Fibroblast of lung (primary cell): ENCODE measurements at regions not wholly inside any gene's neighbourhood (a gene's known extent, or its start where the extent isn't known, plus 50 kb on each side); places are given as distances from the start of the nearest gene placed in this dataset.

ENCODE experiments used
- EZH2 ChIP-seq: IDR thresholded peaks from 2 replicates; pipeline ENCODE4 v1.5.1; 2012; ENCODE audit warnings: low read length, control low read depth, mild to moderate bottlenecking; ENCODE audit errors: missing control alignments
- TF ChIP-seq, protein P1 (sequence below), 2 donors: IDR thresholded peaks in 1 of 2; conservative IDR thresholded peaks in 1 of 2; 1 replicate in 1 of 2; 2 replicates in 1 of 2; pipeline ENCODE4 v1.5.1; 2011 to 2012; ENCODE audit warnings: low read length in 2 of 2, control low read depth in 1 of 2, inconsistent platforms in 1 of 2, low read depth in 1 of 2, mild to moderate bottlenecking in 1 of 2

DNA sequence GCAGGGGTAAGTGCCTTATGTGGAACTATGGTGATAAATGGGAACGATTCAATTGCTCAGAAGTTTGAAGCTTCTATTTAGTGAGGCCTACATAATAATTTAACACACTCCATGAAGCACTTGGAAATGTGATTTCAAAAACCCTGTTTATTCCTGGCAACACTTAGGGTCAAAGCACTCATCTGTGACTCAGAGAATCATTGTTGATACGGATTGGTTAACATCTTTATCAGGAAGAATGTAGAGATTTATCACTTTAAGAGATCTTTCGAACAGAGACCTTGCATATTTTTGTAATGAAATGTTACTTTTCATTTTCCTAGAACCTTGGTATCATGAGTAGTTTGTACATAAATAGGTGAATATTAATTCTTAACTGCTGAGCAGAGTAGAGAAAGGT lies 269.1 kb upstream of the SLIT2 start:
- TF ChIP-seq, protein P1, sequence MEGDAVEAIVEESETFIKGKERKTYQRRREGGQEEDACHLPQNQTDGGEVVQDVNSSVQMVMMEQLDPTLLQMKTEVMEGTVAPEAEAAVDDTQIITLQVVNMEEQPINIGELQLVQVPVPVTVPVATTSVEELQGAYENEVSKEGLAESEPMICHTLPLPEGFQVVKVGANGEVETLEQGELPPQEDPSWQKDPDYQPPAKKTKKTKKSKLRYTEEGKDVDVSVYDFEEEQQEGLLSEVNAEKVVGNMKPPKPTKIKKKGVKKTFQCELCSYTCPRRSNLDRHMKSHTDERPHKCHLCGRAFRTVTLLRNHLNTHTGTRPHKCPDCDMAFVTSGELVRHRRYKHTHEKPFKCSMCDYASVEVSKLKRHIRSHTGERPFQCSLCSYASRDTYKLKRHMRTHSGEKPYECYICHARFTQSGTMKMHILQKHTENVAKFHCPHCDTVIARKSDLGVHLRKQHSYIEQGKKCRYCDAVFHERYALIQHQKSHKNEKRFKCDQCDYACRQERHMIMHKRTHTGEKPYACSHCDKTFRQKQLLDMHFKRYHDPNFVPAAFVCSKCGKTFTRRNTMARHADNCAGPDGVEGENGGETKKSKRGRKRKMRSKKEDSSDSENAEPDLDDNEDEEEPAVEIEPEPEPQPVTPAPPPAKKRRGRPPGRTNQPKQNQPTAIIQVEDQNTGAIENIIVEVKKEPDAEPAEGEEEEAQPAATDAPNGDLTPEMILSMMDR (conservative IDR thresholded peaks at IDR 0.05 in 1 of 2, IDR thresholded peaks at IDR 0.05 in 1 of 2; ENCODE audit: low read depth in 1 of 2, low read length in 2 of 2), result no peak
- TF ChIP-seq EZH2, result no peak
